ENCODE measurements at regions not wholly inside any gene's neighbourhood (a gene's known extent, or its start where the extent isn't known, plus 50 kb on each side); places are given as distances from the start of the nearest gene placed in this dataset.

DNA sequence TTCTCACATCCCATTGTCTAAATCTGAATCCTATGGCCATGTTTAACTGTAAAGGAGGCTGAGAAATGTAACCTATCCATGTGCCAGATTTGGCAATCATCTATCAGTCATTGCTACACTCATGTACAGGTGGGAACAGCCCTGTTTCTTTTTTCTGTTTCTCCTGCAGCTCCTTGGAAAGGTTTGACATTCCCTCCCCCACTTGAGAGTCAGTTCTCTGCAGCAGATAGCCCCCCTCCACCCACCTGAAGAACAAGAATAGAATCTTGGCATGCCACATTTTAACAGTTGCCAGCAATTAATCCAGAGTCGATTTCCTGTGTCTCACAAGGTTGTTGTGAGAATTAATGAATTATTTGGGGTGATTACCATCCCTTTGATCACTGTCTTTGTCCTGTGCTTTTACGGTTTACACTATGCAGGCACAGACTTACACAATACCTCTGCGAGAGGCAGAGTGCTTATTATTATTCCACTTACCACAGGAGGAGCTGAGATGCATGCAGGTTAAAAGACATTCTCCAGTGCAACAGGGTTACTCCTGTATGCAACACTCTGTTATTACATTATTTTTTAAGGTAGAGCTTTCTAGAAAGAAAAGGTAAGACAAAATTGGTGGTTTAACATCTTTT is 351.0 kb upstream of the THRB start:
- TF ChIP-seq POLR2A (IDR thresholded peaks at IDR 0.05), result no peak
- TF ChIP-seq, protein P1, sequence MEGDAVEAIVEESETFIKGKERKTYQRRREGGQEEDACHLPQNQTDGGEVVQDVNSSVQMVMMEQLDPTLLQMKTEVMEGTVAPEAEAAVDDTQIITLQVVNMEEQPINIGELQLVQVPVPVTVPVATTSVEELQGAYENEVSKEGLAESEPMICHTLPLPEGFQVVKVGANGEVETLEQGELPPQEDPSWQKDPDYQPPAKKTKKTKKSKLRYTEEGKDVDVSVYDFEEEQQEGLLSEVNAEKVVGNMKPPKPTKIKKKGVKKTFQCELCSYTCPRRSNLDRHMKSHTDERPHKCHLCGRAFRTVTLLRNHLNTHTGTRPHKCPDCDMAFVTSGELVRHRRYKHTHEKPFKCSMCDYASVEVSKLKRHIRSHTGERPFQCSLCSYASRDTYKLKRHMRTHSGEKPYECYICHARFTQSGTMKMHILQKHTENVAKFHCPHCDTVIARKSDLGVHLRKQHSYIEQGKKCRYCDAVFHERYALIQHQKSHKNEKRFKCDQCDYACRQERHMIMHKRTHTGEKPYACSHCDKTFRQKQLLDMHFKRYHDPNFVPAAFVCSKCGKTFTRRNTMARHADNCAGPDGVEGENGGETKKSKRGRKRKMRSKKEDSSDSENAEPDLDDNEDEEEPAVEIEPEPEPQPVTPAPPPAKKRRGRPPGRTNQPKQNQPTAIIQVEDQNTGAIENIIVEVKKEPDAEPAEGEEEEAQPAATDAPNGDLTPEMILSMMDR (IDR thresholded peaks at IDR 0.05), result no peak
